ENCODE measurements at regions not wholly inside any gene's neighbourhood (a gene's known extent, or its start where the extent isn't known, plus 50 kb on each side); places are given as distances from the start of the nearest gene placed in this dataset.
A peak's percentile ranks its signal among the peaks of the same experiment; 100 is the strongest.

- TF ChIP-seq POLR2A (IDR thresholded peaks at IDR 0.05; ENCODE audit: low read depth, low read length), result no peak
- DNase-seq (ENCODE audit: insufficient read length, low spot score) (no peak), FAIRE-seq (no peak)
Observed at GRCh38 chr2:225112362-225113126, 70.3 kb upstream of the DOCK10 start.

GRCh38 chr2:225108805-225109204, 66.5 kb upstream of the DOCK10 start:
- DNase-seq (ENCODE audit: insufficient read length, low spot score), result no peak
- no peak for TF ChIP-seq POLR2A (IDR thresholded peaks at IDR 0.05; ENCODE audit: low read depth, low read length)
- no peak for FAIRE-seq

GRCh38 chr2:225104971-225105370, 62.7 kb upstream of the DOCK10 start:
- DNase-seq (ENCODE audit: insufficient read length, low spot score) (no peak), FAIRE-seq (peak; percentile 30)
- no peak for TF ChIP-seq POLR2A (IDR thresholded peaks at IDR 0.05; ENCODE audit: low read depth, low read length)

- TF ChIP-seq POLR2A (IDR thresholded peaks at IDR 0.05; ENCODE audit: low read depth, low read length), result no peak
- DNase-seq (ENCODE audit: insufficient read length, low spot score), result no peak
- no peak for FAIRE-seq
Observed at GRCh38 chr2:225104321-225104720, 62.1 kb upstream of the DOCK10 start.

GRCh38 chr2:225103737-225104141, 61.5 kb upstream of the DOCK10 start:
- DNase-seq (ENCODE audit: insufficient read length, low spot score) (no peak), FAIRE-seq (peak; percentile 85)
- no peak for TF ChIP-seq POLR2A (IDR thresholded peaks at IDR 0.05; ENCODE audit: low read depth, low read length)

GRCh38 chr2:225100856-225101294, 58.6 kb upstream of the DOCK10 start:
- no peak for TF ChIP-seq POLR2A (IDR thresholded peaks at IDR 0.05; ENCODE audit: low read depth, low read length)
- peak; percentile 25 for DNase-seq (ENCODE audit: insufficient read length, low spot score)
- peak; percentile 86 for FAIRE-seq

GRCh38 chr2:225100269-225100668, 58.0 kb upstream of the DOCK10 start:
- FAIRE-seq (no peak), DNase-seq (ENCODE audit: insufficient read length, low spot score) (no peak)
- TF ChIP-seq POLR2A (IDR thresholded peaks at IDR 0.05; ENCODE audit: low read depth, low read length), result no peak

GRCh38 chr2:225097035-225097434, 54.8 kb upstream of the DOCK10 start:
- FAIRE-seq (no peak), DNase-seq (ENCODE audit: insufficient read length, low spot score) (no peak)
- TF ChIP-seq POLR2A (IDR thresholded peaks at IDR 0.05; ENCODE audit: low read depth, low read length), result no peak

All from H54 (cell line).